Ovary (tissue), 7 donors: ENCODE measurements at regions not wholly inside any gene's neighbourhood (a gene's known extent, or its start where the extent isn't known, plus 50 kb on each side); places are given as distances from the start of the nearest gene placed in this dataset.
"Not testable (repeated sequence)": the region's sequence is repeated elsewhere in the genome, so short reads cannot be mapped to it uniquely, and the experiment has no call there.

ENCODE experiments used
- DNase-seq, 5 donors: peaks; one replicate each; pipeline ENCODE4 v3.0.0-alpha.2; 2019 to 2020
- H3K27ac ChIP-seq, 2 donors: fragments of 200-600 bp; one replicate each; pipeline versions ENCODE4 v1.5.1 to v1.8.0; 2019 to 2022
- H3K27me3 ChIP-seq: fragments of 200-600 bp; one replicate; pipeline ENCODE4 v1.8.0; 2022
- H3K36me3 ChIP-seq: fragments of 200-600 bp; sonication (generic); one replicate; pipeline ENCODE4 v1.5.1; 2019
- H3K4me1 ChIP-seq: one replicate; pipeline ENCODE4 v1.8.1; 2013; ENCODE audit warnings: mild to moderate bottlenecking, moderate library complexity; ENCODE audit not compliant: insufficient read depth
- H3K4me3 ChIP-seq: fragments of 200-600 bp; sonication (generic); one replicate; pipeline ENCODE4 v1.5.1; 2017
- H3K9me3 ChIP-seq, 2 donors: fragments of 200-600 bp in 1 of 2; sonication (generic) in 1 of 2; one replicate each; pipeline versions ENCODE4 v1.5.1 to v1.8.1; 2013 to 2019; ENCODE audit warnings: mild to moderate bottlenecking in 1 of 2, moderate library complexity in 1 of 2
- EP300 ChIP-seq: sonication (generic); formaldehyde crosslinking; IDR thresholded peaks from one replicate; pipeline ENCODE4 v1.6.1; 2017; ENCODE audit warnings: antibody characterized with exemption
- POLR2A ChIP-seq: fragments of 450-650 bp; IDR thresholded peaks from one replicate; pipeline ENCODE4 v1.6.1; 2017; ENCODE audit warnings: antibody characterized with exemption, mild to moderate bottlenecking, moderate library complexity
- WGBS, 3 donors: extraction: QIAGEN DNeasy Blood & Tissue Kit in 1 of 3; methylation state at CpG; one replicate each; pipeline versions ENCODE4 v1.1.5 to v1.1.7; 2013 to 2017; 5-methylcytosine and 5-hydroxymethylcytosine counted together
- intact Hi-C, 4 donors: fragments of 100-400 bp; cut with DNase I; formaldehyde crosslinking; loops; one replicate each; pipeline versions ENCODE4 v1.11.0 to v1.15.1; 2022 to 2023
- TF ChIP-seq, protein P1 (sequence below), 3 donors: fragments of 450-650 bp in 2 of 3; fragments of 200-600 bp in 1 of 3; IDR thresholded peaks; one replicate each; pipeline versions ENCODE4 v1.5.1 to v1.8.0; 2016 to 2022; ENCODE audit warnings: antibody characterized with exemption in 3 of 3, mild to moderate bottlenecking in 1 of 3
- donor health status: DM: no; HTN: no; CAD: no; lungs with moderate emphysema.
- donor health status: DM: no; HTN: no; CAD: no.
- donor health status: Bipolar disorder and iron deficiency.
- donor health status: DM: no; HTN: no; CAD: no.
- donor health status: DM: yes; HTN: yes; CAD: no.

DNA sequence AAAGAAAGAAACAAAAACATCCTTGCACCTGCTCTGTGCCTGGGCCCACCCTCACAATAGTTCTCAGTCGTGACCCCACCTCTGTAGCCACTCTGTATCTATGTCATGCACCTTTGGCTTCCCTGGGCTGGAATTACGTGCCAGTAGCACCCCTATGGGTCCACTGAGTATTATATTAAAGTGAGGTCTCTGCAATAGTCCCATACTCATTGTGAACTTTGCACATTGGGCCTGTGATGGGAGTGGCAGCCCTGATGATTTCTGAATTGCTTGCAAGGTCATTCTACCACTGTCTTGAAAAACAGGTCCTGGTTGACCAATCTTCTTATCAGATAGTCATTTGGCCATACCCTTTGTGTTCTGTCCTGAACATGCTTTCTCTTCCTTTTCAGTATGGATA, 1012.1 kb downstream of the RAB28 start:
- no peak for DNase-seq
- no peaks in the 10 kb centered on the region for H3K4me1 ChIP-seq
- no peak overlapping the region for H3K27ac ChIP-seq
- intact Hi-C loops, result no loop called here
- no peak overlapping the region for H3K4me3 ChIP-seq
- TF ChIP-seq, protein P1, sequence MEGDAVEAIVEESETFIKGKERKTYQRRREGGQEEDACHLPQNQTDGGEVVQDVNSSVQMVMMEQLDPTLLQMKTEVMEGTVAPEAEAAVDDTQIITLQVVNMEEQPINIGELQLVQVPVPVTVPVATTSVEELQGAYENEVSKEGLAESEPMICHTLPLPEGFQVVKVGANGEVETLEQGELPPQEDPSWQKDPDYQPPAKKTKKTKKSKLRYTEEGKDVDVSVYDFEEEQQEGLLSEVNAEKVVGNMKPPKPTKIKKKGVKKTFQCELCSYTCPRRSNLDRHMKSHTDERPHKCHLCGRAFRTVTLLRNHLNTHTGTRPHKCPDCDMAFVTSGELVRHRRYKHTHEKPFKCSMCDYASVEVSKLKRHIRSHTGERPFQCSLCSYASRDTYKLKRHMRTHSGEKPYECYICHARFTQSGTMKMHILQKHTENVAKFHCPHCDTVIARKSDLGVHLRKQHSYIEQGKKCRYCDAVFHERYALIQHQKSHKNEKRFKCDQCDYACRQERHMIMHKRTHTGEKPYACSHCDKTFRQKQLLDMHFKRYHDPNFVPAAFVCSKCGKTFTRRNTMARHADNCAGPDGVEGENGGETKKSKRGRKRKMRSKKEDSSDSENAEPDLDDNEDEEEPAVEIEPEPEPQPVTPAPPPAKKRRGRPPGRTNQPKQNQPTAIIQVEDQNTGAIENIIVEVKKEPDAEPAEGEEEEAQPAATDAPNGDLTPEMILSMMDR (IDR thresholded peaks at IDR 0.05), result no peak
- TF ChIP-seq POLR2A (no peak), EP300 (no peak)
- H3K36me3 ChIP-seq, result no peaks in the 10 kb centered on the region
- no peaks in the 10 kb centered on the region for H3K27me3 ChIP-seq
- no peaks in the 10 kb centered on the region for H3K9me3 ChIP-seq
- 79 to 85% (median 85%) methylated on average over 2 of the region's 2 CpGs for WGBS, 3 donors

DNA sequence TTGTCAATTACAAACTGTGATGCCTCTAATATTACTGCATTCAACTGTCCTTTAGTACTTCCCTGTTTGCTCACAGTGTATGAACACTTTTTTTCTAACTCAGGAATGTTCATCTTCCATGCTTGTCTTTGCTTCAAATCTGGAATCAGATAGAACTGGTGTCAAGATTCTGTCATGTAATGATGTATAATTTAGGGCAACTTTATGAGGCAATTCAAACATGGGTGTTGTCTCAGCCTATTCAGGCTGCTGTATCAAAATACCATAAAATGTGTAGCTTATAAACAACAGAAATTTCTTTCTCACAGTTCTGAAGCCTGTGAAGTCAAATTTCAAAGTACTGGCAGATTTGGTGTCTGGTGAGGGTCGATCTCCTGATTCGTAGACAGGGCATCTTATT, 1012.9 kb downstream of the RAB28 start:
- intact Hi-C loops, result no loop called here
- H3K36me3 ChIP-seq, result no peaks in the 10 kb centered on the region
- no peaks in the 10 kb centered on the region for H3K27me3 ChIP-seq
- no peak overlapping the region for H3K4me3 ChIP-seq
- H3K4me1 ChIP-seq, result no peaks in the 10 kb centered on the region
- TF ChIP-seq, protein P1 (IDR thresholded peaks at IDR 0.05), result no peak
- TF ChIP-seq EP300, result no peak
- TF ChIP-seq POLR2A, result no peak
- no peak for DNase-seq
- H3K9me3 ChIP-seq, result no peaks in the 10 kb centered on the region
- no peak overlapping the region for H3K27ac ChIP-seq
- 90 to 98% (median 93%) methylated on average over 2 of the region's 2 CpGs for WGBS, 3 donors

DNA sequence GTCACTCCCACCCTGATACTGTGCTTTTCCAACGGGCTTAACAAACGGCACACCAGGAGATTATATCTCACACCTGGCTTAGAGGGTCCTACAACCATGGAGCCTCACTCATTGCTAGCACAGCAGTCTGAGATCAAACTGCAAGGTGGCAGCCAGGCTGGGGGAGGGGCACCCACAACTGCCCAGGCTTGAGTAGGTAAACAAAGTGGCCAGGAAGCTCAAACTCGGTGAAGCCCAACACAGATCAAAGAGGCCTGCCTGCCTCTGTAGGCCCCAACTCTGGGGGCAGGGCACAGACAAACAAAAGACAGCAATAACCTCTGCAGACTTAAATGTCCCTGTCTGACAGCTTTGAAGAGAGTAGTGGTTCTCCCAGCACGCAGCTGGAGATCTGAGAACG, 1022.6 kb downstream of the RAB28 start:
- H3K27me3 ChIP-seq, intact Hi-C loops, H3K4me1 ChIP-seq, H3K4me3 ChIP-seq, H3K36me3 ChIP-seq, H3K27ac ChIP-seq, H3K9me3 ChIP-seq, DNase-seq: not testable (repeated sequence)
- 78 to 93% (median 80%) methylated on average over 3 to 4 of the region's 5 CpGs for WGBS, 3 donors

DNA sequence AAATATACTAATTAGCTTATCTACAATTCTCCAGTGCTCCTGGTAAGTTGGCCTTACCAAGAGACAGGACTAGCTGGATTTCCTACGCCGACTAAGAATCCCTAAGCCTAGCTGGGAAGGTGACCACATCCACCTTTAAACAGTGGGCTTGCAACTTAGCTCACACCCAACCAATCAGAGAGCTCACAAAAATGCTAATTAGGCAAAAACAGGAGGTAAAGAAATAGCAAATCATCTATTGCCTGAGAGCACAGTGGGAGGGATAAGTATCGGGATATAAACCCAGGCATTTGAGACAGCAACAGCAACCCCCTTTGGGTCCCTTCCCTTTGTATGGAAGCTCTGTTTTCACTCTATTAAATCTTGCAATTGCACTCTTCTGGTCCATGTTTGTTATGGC, 1025.0 kb downstream of the RAB28 start:
- WGBS, 3 donors, result 63 to 99% (median 87%) methylated on average over 3 of the region's 3 CpGs

DNA sequence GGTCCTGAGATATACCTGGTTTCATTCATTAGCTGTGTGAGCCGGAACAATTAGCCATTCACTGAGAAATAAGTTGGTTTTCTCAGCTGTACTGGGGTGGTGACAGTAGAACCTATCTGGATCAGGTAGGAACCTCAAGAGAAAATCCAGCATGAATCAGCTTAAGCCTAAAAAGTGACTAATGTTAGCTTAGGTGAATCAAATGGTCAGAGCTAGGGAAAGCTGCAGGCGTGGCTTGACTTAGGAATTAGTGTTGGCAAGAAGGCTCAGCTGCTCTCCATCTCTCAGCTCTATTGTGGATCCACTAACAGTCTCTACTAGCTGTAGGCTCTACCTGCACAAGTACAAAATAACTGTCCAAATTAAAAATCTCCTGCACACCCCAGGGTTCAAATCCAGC, 1025.5 kb downstream of the RAB28 start:
- TF ChIP-seq EP300 (no peak), POLR2A (no peak)
- TF ChIP-seq, protein P1 (IDR thresholded peaks at IDR 0.05), result no peak
- Histone ChIP-seq H3K27me3 (no peaks in the 10 kb centered on the region), H3K4me1 (no peaks in the 10 kb centered on the region), H3K4me3 (no peak overlapping the region), H3K36me3 (no peaks in the 10 kb centered on the region), H3K27ac (no peak overlapping the region), H3K9me3 (no peaks in the 10 kb centered on the region)
- 96 to 99% (median 96%) methylated on average over 2 of the region's 2 CpGs for WGBS, 3 donors
- no peak for DNase-seq
- intact Hi-C loops, result no loop called here

More for the DNA sequence above, 1025.0 kb downstream of the RAB28 start:
- Histone ChIP-seq H3K36me3 (no peaks in the 10 kb centered on the region), H3K27me3 (no peaks in the 10 kb centered on the region), H3K9me3 (no peaks in the 10 kb centered on the region), H3K4me1 (no peaks in the 10 kb centered on the region), H3K27ac (no peak overlapping the region), H3K4me3 (no peak overlapping the region)
- no peak for TF ChIP-seq EP300
- no peak for TF ChIP-seq POLR2A
- TF ChIP-seq, protein P1 (IDR thresholded peaks at IDR 0.05), result no peak
- intact Hi-C loops, result no loop called here
- no peak for DNase-seq
